ENCODE measurements at regions not wholly inside any gene's neighbourhood (a gene's known extent, or its start where the extent isn't known, plus 50 kb on each side); places are given as distances from the start of the nearest gene placed in this dataset.
"Not testable (repeated sequence)": the region's sequence is repeated elsewhere in the genome, so short reads cannot be mapped to it uniquely, and the experiment has no call there.

DNA sequence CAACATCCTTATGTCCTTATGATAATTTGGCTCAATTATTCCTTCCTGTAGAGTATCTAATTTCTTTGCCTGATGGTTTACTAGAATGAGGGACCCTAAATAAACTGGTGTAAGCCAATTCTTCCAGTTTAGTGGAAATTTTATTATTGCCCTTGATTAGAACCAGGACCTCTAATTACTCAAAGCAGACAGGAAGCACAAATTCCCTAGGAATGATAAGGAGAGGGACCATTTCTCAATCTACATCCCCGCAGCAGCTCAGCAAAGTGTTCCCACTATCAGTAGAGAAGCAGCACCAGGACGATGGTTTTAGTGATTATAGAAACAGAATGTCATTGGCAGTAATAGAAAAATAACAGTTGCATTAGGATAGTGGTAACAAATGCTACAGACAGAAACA is 97.1 kb downstream of the PLPPR4 start:
- DNase-seq (ENCODE audit: low read depth in 2 of 2): no peak

DNA sequence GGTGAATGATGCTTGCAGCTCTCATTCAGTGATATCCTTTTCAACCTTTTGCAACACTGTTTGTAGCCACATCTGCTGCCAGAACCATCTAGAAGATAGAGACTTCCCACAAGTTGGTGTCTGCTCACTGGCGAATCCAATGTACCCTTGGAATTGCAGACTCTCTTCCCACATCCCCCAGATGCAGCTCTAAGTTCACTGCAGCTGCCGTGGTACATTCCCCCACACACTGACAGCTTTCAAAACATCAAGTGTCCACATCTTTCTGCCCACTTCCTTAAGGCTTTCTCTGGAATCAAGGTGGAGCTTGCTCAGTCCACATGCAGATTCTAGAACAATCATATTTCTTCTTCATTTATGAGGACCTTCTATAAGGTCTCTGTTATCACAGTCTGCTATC is 99.2 kb downstream of the PLPPR4 start:
- no peak for DNase-seq (ENCODE audit: low read depth in 2 of 2)

DNA sequence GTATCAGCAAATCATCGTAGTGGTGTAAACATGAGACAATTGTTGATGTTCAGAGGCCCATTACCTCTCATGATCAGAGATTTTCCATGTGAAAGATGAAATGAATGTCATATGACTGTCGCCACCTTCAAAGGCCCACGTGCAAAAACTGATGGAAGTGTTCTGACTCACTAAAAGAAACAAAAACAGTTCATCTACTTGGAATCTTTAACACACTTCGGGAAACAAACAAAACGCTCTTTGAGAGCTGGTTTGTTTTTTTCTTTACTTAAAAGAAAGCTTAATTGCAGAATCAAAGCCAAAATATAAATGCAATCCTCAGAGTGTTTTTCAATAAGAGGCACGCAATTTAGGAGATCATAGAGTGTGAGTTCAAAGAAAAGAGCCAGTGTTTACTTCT is 100.8 kb downstream of the PLPPR4 start:
- no peak for DNase-seq (ENCODE audit: low read depth in 2 of 2)

DNA sequence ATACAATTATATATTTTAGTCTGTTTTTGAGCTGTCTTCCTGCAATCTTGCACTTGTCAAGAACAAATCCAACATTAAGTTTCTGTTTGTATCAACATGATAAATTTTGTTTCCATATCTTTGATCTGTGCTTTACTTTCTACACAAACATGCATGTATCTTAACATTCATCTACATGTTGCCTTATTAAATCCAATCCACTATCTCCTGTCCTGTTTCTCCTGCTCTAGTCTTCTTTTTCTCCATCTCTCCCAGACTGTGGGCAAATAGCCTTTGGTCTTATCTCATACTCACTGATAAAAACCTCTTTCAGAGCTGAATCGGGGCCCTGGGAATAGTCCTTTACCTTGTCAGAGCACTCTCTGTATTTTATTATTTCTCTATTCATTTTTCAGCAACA is 101.3 kb downstream of the PLPPR4 start:
- DNase-seq (ENCODE audit: low read depth in 2 of 2): no peak

DNA sequence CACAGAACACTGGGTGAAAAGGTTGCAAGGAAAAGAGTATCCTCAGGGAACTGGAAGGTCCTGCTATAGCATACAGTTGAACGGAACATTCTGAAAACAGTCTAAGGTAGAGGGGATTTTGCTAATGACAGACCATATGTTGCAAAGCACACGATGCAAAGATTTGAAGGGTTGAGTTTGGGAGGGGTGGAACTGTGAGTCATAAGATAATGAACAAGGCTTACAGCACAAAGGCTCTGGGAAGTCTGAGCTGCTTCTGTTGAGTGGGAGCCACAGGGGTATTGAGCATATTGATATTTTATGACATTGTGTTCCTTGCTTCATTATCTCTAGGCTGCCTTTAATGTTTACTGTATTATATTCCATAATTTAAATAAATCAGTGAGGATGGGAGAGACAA is 104.9 kb downstream of the PLPPR4 start:
- DNase-seq (ENCODE audit: low read depth in 2 of 2): no peak

DNA sequence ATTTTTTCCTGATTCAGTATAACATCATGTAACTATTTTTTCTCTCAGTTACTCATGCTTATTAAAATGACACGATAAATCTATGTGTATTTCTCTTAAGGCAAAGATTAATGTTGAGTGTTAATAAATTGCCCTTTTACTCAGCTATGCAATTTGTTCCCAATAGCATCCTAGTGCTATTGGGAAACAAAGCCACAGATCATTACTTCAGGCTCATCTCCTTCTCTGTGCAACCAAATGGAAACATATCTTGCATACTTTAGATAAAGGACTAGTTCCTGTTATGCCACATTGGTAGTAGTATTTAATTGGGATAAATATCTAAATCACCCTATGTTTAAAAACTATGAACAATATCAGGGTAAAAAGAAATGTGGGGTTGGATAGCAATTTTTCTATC is 106.2 kb downstream of the PLPPR4 start:
- no peak for DNase-seq (ENCODE audit: low read depth in 2 of 2)

DNA sequence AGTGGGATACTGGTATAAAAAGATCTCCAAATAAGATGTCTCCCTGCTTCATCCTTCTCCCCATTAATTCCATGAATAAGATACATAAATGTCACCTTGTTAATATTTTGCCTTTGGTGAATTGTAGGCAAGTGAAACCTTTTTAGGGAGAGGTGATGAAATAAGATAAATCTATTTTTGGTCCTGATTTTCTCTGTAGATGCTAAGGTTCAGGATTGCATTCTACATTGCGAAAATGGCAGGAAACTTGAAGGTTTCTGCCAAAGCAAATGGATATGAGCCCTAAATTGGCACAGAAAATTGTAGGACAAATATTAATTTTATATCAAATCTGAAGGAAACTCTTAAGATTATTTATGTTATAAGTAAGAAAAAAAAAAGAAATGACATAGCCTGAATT is 107.1 kb downstream of the PLPPR4 start:
- DNase-seq (ENCODE audit: low read depth in 2 of 2): no peak

DNA sequence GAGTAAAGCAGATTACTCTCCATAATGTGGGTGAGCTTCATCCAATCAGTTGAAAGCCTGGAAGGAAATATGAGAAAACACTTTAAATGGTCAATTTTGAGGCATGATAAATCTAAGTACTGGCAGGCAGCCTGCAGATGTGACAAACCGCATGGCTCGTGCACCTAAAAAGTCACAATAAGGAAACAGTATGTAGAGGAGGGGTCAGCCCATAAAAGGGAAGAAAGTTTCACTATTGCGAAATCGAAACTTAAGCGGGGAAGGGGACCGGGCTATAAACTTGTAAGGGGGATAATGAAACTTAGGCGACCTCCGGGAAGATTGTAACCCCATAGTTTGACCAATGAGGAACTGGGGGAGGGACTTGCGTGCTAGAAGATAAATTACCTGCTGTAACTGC is 109.8 kb downstream of the PLPPR4 start:
- no peak for DNase-seq (ENCODE audit: low read depth in 2 of 2)

DNA sequence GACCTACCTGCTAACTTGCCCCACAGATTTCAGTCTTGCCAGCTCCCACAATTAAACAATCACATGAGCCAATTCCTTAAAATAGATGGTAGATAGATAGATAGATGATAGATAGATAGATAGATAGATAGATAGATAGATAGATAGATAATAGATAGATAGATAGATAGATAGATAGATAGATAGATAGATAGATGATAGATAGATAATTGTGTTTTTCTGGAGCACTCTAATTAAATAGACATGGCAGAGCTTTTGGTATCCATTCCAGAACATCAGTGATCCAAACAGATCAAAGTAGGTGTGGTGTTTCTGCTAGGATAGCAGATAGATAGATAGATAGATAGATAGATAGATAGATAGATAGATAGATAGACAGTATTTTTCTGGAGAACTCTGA is 110.4 kb downstream of the PLPPR4 start:
- DNase-seq (ENCODE audit: low read depth in 2 of 2): not testable (repeated sequence)

DNA sequence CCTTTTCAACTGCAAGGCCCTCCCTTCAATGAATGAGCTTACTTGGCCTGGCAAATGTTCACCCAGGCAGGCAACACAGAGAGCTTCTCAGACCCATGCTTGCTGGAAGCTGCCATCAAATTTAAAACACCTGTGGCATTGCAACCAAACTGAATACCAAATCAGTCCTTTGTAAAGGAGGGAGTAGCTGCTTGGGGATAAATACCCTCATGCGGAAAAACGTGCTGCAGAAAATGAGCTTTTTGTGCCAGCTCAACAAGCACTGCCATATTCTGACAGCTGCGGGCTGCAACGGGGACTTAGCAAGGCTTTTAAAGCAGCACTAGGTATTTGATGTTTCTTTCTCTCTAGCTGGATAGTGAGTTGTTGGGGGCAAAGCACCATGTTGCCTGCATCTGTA is 119.7 kb downstream of the PLPPR4 start:
- no peak for DNase-seq (ENCODE audit: low read depth in 2 of 2)

DNA sequence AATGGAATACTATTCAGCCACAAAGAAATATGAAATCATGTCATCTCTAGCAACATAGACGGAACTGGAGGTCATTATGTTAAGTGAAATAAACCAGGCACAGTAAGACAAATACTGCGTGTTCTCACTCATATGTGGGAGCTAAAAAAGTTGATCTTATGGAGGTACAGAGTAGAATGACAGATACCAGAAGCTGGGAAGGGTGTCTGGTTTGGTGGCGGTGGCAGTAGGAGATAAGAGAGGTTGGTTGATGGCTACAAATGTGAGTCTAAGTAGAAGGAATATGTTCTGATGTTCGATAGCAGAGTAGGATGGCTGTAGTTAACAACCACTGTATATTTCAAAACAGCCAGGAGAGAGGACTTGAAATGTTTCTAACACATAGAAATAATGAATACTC is 121.6 kb downstream of the PLPPR4 start:
- no peak for DNase-seq (ENCODE audit: low read depth in 2 of 2)

DNA sequence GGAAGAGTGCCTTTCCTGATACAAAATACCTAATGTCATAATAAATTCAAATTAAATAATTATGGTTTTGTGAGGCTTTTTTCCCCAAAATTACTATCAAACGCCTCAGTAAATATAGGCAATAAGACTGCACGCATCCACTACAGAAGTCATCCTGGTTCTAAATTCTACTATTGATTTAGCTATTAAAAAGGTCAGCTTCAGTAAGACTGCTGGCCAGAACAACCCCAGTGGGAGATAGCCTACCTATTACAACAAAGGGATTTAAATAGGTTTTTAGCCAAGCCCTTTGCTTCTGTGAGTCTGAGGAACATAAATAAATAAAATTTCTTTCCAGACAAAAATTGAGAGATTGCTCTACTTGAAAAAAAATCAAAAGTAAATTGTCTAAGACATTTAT is 132.1 kb downstream of the PLPPR4 start:
- no peak for DNase-seq (ENCODE audit: low read depth in 2 of 2)

DNA sequence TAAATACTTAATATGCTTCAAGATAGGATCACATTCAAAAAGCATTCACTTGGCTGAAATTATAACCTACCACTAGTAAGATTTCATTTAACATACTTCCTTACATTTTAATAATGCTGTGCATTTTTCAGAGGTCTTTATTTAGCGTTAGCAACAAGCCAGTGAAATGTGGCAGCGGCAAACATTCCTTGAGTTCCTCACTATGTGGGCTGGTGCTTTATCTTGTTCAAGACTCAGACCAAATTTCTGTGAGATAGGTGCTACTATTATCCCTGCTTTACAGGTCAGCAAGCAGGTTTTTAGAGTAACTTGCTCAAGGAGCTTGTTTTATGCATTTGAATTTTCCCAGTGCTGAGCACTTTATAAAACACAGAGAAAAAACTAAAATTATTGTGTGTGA is 132.7 kb downstream of the PLPPR4 start:
- DNase-seq (ENCODE audit: low read depth in 2 of 2): no peak

DNA sequence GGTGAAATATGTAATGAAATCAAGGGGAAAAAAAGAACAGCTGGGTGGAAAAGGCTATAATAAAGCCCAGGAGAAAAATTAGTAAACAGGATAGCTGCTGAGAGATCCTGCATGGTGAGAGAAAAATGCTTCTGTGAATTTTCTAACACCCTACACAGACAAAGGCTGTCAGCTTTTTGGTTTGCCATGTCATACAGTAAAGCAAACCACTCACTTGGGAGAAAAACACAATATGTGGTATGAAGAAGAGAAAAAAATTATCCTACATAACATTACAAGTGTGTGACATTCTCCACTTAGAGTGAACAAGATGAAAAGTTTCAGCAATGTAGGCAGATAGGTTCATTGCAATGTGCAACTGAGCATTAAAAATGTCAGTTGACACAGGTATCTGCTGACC is 133.6 kb downstream of the PLPPR4 start:
- DNase-seq (ENCODE audit: low read depth in 2 of 2): no peak

DNA sequence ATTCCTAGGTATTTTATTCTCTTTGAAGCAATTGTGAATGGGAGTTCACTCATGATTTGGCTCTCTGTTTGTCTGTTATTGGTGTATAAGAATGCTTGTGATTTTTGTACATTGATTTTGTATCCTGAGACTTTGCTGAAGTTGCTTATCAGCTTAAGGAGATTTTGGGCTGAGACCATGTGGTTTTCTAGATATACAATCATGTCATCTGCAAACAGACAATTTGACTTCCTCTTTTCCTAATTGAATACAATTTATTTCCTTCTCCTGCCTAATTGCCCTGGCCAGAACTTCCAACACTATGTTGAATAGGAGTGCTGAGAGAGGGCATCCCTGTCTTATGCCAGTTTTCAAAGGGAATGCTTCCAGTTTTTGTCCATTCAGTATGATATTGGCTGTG is 137.3 kb downstream of the PLPPR4 start:
- DNase-seq (ENCODE audit: low read depth in 2 of 2): not testable (repeated sequence)

DNA sequence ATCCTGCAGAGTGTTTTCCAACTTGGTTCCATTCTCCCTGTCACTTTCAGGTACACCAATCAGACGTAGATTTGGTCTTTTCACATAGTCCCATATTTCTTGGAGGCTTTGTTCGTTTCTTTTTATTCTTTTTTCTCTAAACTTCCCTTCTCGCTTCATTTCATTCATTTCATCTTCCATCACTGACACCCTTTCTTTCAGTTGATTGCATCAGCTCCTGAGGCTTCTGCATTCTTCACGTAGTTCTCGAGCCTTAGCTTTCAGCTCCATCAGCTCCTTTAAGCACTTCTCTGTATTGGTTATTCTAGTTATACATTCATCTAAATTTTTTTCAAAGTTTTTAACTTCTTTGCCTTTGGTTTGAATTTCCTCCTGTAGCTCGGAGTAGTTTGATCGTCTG is 140.1 kb downstream of the PLPPR4 start:
- DNase-seq (ENCODE audit: low read depth in 2 of 2): not testable (repeated sequence)

DNA sequence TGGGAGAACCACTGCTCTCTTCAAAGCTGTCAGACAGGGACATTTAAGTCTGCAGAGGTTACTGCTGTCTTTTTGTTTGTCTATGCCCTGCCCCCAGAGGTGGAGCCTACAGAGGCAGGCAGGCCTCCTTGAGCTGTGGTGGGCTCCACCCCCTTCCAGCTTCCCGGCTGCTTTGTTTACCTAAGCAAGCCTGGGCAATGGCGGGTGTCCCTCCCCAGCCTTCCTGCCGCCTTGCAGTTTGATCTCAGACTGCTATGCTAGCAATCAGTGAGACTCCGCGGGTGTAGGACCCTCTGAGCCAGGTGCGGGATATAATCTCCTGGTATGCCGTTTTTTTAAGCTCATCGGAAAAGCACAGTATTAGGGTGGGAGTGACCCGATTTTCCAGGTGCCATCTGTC is 141.0 kb downstream of the PLPPR4 start:
- DNase-seq (ENCODE audit: low read depth in 2 of 2): not testable (repeated sequence)

DNA sequence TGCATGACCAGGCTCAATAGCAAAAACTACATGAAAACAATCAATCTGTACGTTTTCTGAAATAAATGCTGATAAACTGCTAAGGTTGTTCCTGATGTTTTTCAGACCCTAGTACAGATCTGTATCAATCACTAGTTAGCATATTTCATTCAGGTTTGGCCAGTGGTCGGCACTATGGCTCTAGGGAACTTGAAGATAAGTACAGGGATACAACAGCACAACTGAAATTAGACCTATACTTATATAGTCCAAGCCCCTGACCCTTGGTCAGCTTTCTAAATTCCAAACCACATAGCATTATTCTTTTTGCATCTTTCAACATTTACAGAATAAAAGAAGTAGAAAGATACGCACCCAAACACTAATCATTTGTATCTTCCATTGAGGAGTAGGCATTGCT is 142.7 kb downstream of the PLPPR4 start:
- DNase-seq (ENCODE audit: low read depth in 2 of 2): no peak

DNA sequence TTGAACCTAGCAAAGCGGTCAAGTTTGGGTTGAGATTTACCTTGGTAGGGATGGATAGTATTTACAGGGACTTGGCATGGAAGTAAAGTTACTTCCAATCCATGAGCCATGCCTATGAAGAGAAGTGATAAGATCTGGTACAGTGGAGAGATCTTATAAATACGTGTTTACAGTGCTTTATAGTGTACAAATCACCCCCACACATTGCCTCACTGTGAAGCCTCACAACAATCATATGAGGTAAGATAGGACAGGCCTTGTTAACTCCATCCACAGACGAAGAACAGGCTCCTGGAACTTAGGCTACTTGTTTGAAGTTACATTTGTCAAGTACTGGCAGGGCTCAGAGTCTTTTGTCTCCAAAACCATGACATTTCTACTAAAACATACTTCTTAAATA is 159.8 kb downstream of the PLPPR4 start:
- DNase-seq (ENCODE audit: low read depth in 2 of 2): no peak

DNA sequence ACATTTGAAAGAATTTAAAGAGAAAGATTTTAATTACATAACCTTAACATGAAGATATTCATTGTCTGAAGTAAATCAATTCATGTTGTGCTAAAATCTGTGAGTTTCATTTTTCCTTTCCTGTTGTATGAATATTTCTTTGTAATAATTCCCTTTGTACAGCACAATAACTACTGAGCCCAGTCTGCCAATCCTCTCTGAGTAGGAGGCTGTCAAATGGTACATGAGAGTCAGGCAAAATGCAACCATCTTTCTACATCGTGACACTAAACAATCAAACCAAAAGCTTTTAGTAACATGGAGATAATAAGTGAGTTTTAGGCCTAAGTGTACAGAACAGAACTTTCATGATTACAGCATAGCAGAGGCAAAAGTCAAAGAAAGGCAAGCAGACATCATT is 165.5 kb downstream of the PLPPR4 start:
- DNase-seq (ENCODE audit: low read depth in 2 of 2): no peak

DNA sequence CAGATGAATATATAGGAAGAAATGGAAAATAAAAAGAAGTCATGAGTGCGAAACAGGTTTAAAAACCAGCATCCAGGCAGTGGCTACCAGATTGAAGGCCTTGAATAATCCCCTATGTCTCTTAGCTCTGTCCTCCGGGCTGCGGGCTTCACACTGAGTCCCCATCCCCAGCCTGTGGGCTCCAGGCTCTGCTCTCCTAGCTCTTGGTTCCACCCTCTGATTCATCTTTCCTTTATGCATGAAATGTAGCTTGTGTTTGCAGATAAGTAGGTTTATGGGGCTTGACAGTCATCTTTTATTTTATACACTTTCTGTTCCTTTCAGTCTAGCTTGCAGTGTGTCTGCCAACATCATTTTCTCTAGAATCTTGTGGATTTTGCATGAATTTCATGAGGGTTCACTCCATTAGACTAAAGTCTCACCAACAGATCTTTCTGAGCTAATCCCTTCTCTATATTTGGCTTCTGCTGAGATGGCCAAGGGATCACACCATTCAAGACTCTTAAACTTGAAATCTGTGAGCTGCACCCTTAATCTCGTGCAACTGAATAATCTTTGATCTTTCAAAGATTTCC is 174.5 kb downstream of the PLPPR4 start:
- no peak for DNase-seq (ENCODE audit: low read depth in 2 of 2)

DNA sequence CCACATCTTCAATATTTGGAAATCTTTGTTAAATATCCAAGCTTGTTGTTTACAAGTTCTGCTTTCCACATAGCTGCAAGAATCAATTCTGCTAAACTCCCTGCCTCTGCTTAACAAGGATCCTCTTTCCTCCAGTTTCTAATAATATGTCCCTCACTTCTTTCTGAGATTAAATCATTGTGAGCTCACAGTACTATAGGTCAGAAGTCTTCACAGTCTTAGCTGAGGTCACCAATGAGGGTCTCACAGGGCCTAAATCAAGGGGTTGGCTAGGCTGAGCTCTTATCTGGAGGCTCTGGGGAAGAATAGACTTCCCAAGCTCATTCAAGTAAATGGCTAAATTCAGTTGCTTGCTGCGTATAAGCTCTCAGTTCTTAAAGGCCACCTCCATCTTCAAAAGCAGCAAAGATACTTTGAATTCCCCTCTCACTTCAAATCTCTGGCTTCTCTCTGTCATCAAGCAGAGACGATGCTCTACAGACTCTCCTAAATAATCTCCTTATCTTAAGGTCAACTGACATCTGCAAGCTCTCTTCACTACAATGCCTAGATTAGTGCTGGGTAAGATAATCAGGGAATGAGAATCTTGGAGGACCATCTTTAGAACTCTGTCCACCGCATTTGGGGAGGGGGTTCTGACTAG is 175.3 kb downstream of the PLPPR4 start:
- DNase-seq (ENCODE audit: low read depth in 2 of 2): no peak

DNA sequence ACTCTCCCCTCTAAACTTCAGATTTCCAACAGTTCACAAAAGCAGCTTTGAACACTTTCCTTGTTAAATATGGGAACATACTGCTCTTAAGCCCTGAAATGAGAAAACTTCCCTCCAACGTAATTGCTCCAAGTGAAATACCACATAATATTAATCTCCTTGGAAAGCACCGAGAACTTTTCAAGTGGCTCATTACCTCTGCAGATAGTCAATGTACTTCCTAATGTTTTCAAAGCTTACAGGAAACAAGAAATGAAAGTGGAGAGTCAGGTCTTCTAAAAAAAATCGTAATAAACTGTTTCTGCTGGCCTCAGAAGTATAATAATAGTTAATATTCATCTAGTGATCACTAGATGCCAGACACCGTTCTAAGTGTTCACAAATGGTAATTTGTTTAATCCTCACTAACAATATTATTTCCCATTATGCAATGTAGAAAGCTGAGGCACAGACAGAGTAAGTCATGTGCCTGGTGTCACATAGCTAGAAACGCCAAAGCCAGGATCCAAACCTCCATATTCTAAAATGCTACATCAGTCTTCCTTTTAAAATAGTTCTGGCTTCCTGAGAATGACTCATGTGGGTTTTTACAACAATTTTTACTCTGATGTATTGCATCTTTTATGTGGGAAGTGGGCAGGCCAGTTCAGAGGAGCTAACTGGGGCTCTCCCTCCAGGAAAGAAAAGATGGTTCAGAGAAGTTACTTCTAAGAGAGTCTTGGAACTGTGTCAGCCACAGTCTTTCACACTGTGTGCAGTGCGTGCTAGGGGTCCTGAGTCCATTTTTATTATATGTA is 177.2 kb downstream of the PLPPR4 start:
- DNase-seq (ENCODE audit: low read depth in 2 of 2): no peak

All from fibroblast of skin of left biceps (primary cell).